Uterus (tissue), 3 donors: ENCODE measurements at regions not wholly inside any gene's neighbourhood (a gene's known extent, or its start where the extent isn't known, plus 50 kb on each side); places are given as distances from the start of the nearest gene placed in this dataset.

Source experiments
- DNase-seq, 2 donors: peaks; one replicate each; pipeline ENCODE4 v3.0.0-alpha.2; 2019 to 2020
- H3K27ac ChIP-seq, 2 donors: fragments of 200-600 bp; sonication (generic); 1 replicate in 1 of 2; 2 replicates in 1 of 2; pipeline ENCODE4 v1.5.1; 2016 to 2018
- H3K27me3 ChIP-seq, 2 donors: fragments of 200-600 bp; sonication (generic); one replicate each; pipeline ENCODE4 v1.5.1; 2018 to 2019; ENCODE audit warnings: control low read depth in 1 of 2
- H3K36me3 ChIP-seq, 2 donors: fragments of 200-600 bp; sonication (generic); one replicate each; pipeline ENCODE4 v1.5.1; 2019; ENCODE audit warnings: control low read depth in 1 of 2
- H3K4me1 ChIP-seq, 2 donors: fragments of 200-600 bp; sonication (generic); one replicate each; pipeline ENCODE4 v1.5.1; 2018 to 2019; ENCODE audit warnings: control low read depth in 1 of 2
- H3K4me3 ChIP-seq, 2 donors: fragments of 200-600 bp; sonication (generic); 1 replicate in 1 of 2; 2 replicates in 1 of 2; pipeline ENCODE4 v1.5.1; 2018 to 2019; ENCODE audit warnings: mild to moderate bottlenecking in 1 of 2
- H3K9me3 ChIP-seq, 2 donors: fragments of 200-600 bp; sonication (generic); one replicate each; pipeline ENCODE4 v1.5.1; 2019; ENCODE audit warnings: control low read depth in 1 of 2
- POLR2A ChIP-seq, 2 donors: fragments of 450-650 bp; IDR thresholded peaks; one replicate each; pipeline ENCODE4 v1.6.1; 2016; ENCODE audit warnings: antibody characterized with exemption in 2 of 2, mild to moderate bottlenecking in 1 of 2, moderate library complexity in 1 of 2
- intact Hi-C: fragments of 100-400 bp; cut with DNase I; formaldehyde crosslinking; loops from one replicate; pipeline ENCODE4 v1.15.1; 2023; ENCODE audit warnings: low total_unique reads
- TF ChIP-seq, protein P1 (sequence below), 4 experiments: fragments of 200-600 bp in 2 of 4; fragments of 450-650 bp in 2 of 4; sonication (generic) in 2 of 4; IDR thresholded peaks; one replicate each; pipeline ENCODE4 v1.5.1; 2016 to 2019; ENCODE audit warnings: antibody characterized with exemption in 4 of 4, mild to moderate bottlenecking in 2 of 4, moderate library complexity in 1 of 4
- donor health status: DM: yes; HTN: yes; CAD: no.

DNA sequence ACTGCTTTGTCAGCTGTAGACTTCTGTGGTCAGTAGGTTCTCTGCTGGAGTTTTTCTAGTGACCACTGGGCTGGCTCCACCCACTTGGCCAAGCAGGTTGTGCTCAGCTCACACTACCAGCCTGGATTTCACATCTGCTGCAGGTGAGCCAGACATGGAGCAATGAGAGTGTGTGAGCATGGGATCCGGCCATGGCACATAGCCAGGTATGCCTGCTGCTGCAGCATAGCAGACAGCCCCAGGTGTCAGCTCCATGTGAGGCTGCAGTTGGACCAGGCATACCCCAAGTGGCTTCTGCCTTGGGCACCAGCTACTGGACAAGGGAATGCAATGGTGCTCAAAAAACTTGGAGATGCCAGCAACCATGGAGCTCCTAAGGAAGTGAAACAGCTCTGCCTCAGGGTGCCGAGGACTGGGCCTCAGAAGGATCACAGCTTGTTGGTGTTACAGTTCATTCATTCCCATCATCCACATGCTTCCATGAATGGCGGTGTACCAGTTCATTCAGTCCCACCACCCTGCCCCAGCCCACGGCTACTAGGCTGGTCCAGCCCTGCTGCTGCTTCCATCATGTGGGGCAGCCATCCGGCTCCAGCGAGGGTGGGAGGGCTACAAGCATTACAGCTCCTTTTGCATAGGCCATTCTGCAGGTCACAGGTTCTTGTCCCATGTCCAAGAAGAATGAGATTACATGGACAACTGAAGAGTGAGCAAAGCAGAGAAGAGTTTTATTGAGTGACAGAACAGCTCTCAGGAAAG, 389.1 kb upstream of the PCDH7 start:
- intact Hi-C loops: no loop called here
- Histone ChIP-seq H3K4me3 (no peak overlapping the region), H3K4me1 (no peaks in the 10 kb centered on the region), H3K9me3 (no peaks in the 10 kb centered on the region), H3K27me3 (no peaks in the 10 kb centered on the region), H3K27ac (no peak overlapping the region), H3K36me3 (no peaks in the 10 kb centered on the region)
- DNase-seq: no peak
- TF ChIP-seq, protein P1, sequence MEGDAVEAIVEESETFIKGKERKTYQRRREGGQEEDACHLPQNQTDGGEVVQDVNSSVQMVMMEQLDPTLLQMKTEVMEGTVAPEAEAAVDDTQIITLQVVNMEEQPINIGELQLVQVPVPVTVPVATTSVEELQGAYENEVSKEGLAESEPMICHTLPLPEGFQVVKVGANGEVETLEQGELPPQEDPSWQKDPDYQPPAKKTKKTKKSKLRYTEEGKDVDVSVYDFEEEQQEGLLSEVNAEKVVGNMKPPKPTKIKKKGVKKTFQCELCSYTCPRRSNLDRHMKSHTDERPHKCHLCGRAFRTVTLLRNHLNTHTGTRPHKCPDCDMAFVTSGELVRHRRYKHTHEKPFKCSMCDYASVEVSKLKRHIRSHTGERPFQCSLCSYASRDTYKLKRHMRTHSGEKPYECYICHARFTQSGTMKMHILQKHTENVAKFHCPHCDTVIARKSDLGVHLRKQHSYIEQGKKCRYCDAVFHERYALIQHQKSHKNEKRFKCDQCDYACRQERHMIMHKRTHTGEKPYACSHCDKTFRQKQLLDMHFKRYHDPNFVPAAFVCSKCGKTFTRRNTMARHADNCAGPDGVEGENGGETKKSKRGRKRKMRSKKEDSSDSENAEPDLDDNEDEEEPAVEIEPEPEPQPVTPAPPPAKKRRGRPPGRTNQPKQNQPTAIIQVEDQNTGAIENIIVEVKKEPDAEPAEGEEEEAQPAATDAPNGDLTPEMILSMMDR (IDR thresholded peaks at IDR 0.05): no peak
- TF ChIP-seq POLR2A (IDR thresholded peaks at IDR 0.05): no peak

GRCh38 chr4:30341731-30342130, 378.4 kb upstream of the PCDH7 start:
- Histone ChIP-seq H3K36me3 (no peaks in the 10 kb centered on the region), H3K27me3 (no peaks in the 10 kb centered on the region), H3K4me1 (no peaks in the 10 kb centered on the region), H3K27ac (no peak overlapping the region), H3K9me3 (no peaks in the 10 kb centered on the region), H3K4me3 (no peak overlapping the region)
- TF ChIP-seq POLR2A (IDR thresholded peaks at IDR 0.05): no peak
- TF ChIP-seq, protein P1 (IDR thresholded peaks at IDR 0.05): no peak
- DNase-seq: no peak
- intact Hi-C loops: no loop called here

GRCh38 chr4:30350288-30350687, 369.9 kb upstream of the PCDH7 start:
- no peaks in the 10 kb centered on the region for H3K4me1 ChIP-seq
- H3K27ac ChIP-seq: no peak overlapping the region
- no peak for DNase-seq
- H3K4me3 ChIP-seq: no peak overlapping the region
- H3K9me3 ChIP-seq: no peaks in the 10 kb centered on the region
- H3K27me3 ChIP-seq: no peaks in the 10 kb centered on the region
- intact Hi-C loops: no loop called here
- TF ChIP-seq, protein P1 (IDR thresholded peaks at IDR 0.05): no peak
- no peak for TF ChIP-seq POLR2A (IDR thresholded peaks at IDR 0.05)
- no peaks in the 10 kb centered on the region for H3K36me3 ChIP-seq

DNA sequence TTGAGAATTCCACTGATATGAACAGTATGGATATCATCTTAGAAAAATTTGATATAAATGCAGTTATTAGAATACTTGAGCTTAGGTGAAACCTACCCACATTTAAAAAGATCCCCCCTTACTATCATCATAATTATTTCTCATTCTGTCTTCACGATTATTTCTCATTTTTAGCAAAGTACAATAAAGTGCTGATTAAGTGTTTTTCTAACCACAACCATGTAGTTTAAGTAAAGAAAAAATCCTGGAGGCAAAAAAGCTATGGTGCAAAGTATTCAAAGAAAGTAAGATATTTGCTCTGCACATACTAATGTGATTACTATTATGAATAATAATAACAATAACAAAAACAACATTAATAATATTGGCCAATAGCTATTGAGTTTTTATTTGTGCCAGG, 365.6 kb upstream of the PCDH7 start:
- no peaks in the 10 kb centered on the region for H3K9me3 ChIP-seq
- H3K36me3 ChIP-seq: no peaks in the 10 kb centered on the region
- no peak overlapping the region for H3K4me3 ChIP-seq
- intact Hi-C loops: no loop called here
- TF ChIP-seq POLR2A (IDR thresholded peaks at IDR 0.05): no peak
- TF ChIP-seq, protein P1 (IDR thresholded peaks at IDR 0.05): no peak
- DNase-seq: no peak
- H3K27ac ChIP-seq: no peak overlapping the region
- H3K4me1 ChIP-seq: no peaks in the 10 kb centered on the region
- no peaks in the 10 kb centered on the region for H3K27me3 ChIP-seq

GRCh38 chr4:30362436-30362835, 357.7 kb upstream of the PCDH7 start:
- no peak for TF ChIP-seq POLR2A (IDR thresholded peaks at IDR 0.05)
- TF ChIP-seq, protein P1 (IDR thresholded peaks at IDR 0.05): no peak
- no peak for DNase-seq
- H3K4me3 ChIP-seq: no peak overlapping the region
- no peak overlapping the region for H3K27ac ChIP-seq
- H3K9me3 ChIP-seq: no peaks in the 10 kb centered on the region
- H3K27me3 ChIP-seq: no peaks in the 10 kb centered on the region
- no peaks in the 10 kb centered on the region for H3K4me1 ChIP-seq
- intact Hi-C loops: no loop called here
- H3K36me3 ChIP-seq: no peaks in the 10 kb centered on the region
